Tibial nerve (tissue), 3 donors: ENCODE measurements at regions not wholly inside any gene's neighbourhood (a gene's known extent, or its start where the extent isn't known, plus 50 kb on each side); places are given as distances from the start of the nearest gene placed in this dataset.

Source experiments
- CTCF ChIP-seq, 5 experiments: fragments of 200-600 bp in 3 of 5; fragments of 450-650 bp in 2 of 5; sonication (generic) in 3 of 5; IDR thresholded peaks; one replicate each; pipeline ENCODE4 v1.5.1; 2016 to 2019; ENCODE audit warnings: antibody characterized with exemption in 5 of 5, mild to moderate bottlenecking in 3 of 5, moderate library complexity in 2 of 5
- POLR2A ChIP-seq, 2 donors: fragments of 450-650 bp; IDR thresholded peaks; one replicate each; pipeline ENCODE4 v1.6.1; 2017; ENCODE audit warnings: antibody characterized with exemption in 2 of 2, mild to moderate bottlenecking in 2 of 2, moderate library complexity in 2 of 2

GRCh38 chr2:223431479-223431878, 170.7 kb downstream of the SCG2 start:
- TF ChIP-seq POLR2A (IDR thresholded peaks at IDR 0.05) (no peak), CTCF (IDR thresholded peaks at IDR 0.05) (no peak)
